ENCODE measurements at regions not wholly inside any gene's neighbourhood (a gene's known extent, or its start where the extent isn't known, plus 50 kb on each side); places are given as distances from the start of the nearest gene placed in this dataset.
"Not testable (repeated sequence)": the region's sequence is repeated elsewhere in the genome, so short reads cannot be mapped to it uniquely, and the experiment has no call there.

- ChIA-PET POLR2A (no interaction called here), CTCF (no interaction called here)
- no peak for DNase-seq (ENCODE audit: low read depth, low spot score)
- TF ChIP-seq, protein P1, sequence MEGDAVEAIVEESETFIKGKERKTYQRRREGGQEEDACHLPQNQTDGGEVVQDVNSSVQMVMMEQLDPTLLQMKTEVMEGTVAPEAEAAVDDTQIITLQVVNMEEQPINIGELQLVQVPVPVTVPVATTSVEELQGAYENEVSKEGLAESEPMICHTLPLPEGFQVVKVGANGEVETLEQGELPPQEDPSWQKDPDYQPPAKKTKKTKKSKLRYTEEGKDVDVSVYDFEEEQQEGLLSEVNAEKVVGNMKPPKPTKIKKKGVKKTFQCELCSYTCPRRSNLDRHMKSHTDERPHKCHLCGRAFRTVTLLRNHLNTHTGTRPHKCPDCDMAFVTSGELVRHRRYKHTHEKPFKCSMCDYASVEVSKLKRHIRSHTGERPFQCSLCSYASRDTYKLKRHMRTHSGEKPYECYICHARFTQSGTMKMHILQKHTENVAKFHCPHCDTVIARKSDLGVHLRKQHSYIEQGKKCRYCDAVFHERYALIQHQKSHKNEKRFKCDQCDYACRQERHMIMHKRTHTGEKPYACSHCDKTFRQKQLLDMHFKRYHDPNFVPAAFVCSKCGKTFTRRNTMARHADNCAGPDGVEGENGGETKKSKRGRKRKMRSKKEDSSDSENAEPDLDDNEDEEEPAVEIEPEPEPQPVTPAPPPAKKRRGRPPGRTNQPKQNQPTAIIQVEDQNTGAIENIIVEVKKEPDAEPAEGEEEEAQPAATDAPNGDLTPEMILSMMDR (IDR thresholded peaks at IDR 0.05; ENCODE audit: low read depth, low read length) = no peak
- Histone ChIP-seq H3K27ac (ENCODE audit: low read depth, low read length) (no peak overlapping the region), H3K4me3 (ENCODE audit: low read depth, low read length) (no peak overlapping the region), H3K27me3 (ENCODE audit: control insufficient read depth, insufficient read depth, low read length) (no peaks in the 10 kb centered on the region), H3K9me3 (ENCODE audit: control insufficient read depth, insufficient read depth, low read length) (no peaks in the 10 kb centered on the region)
These were observed 1543.0 kb downstream of the SLITRK5 start for GRCh38 chr13:89214185-89214584.

GRCh38 chr13:89215319-89215718, 1544.1 kb downstream of the SLITRK5 start:
- H3K9me3 ChIP-seq (ENCODE audit: control insufficient read depth, insufficient read depth, low read length); DNase-seq (ENCODE audit: low read depth, low spot score); CTCF ChIA-PET; H3K4me3 ChIP-seq (ENCODE audit: low read depth, low read length); H3K27me3 ChIP-seq (ENCODE audit: control insufficient read depth, insufficient read depth, low read length); POLR2A ChIA-PET; H3K27ac ChIP-seq (ENCODE audit: low read depth, low read length): not testable (repeated sequence)

- ChIA-PET CTCF (no interaction called here), POLR2A (no interaction called here)
- DNase-seq (ENCODE audit: low read depth, low spot score) = no peak
- Histone ChIP-seq H3K27me3 (ENCODE audit: control insufficient read depth, insufficient read depth, low read length) (no peaks in the 10 kb centered on the region), H3K27ac (ENCODE audit: low read depth, low read length) (no peak overlapping the region), H3K4me3 (ENCODE audit: low read depth, low read length) (no peak overlapping the region), H3K9me3 (ENCODE audit: control insufficient read depth, insufficient read depth, low read length) (no peaks in the 10 kb centered on the region)
- TF ChIP-seq, protein P1 (IDR thresholded peaks at IDR 0.05; ENCODE audit: low read depth, low read length) = no peak
These were observed 1546.6 kb downstream of the SLITRK5 start for GRCh38 chr13:89217813-89218212.

GRCh38 chr13:89221557-89222158, 1550.5 kb downstream of the SLITRK5 start:
- Histone ChIP-seq H3K4me3 (ENCODE audit: low read depth, low read length) (no peak overlapping the region), H3K9me3 (ENCODE audit: control insufficient read depth, insufficient read depth, low read length) (no peaks in the 10 kb centered on the region), H3K27ac (ENCODE audit: low read depth, low read length) (no peak overlapping the region), H3K27me3 (ENCODE audit: control insufficient read depth, insufficient read depth, low read length) (no peaks in the 10 kb centered on the region)
- TF ChIP-seq, protein P1 (IDR thresholded peaks at IDR 0.05; ENCODE audit: low read depth, low read length) = no peak
- no peak for DNase-seq (ENCODE audit: low read depth, low spot score)
- ChIA-PET CTCF (no interaction called here), POLR2A (no interaction called here)

DNA sequence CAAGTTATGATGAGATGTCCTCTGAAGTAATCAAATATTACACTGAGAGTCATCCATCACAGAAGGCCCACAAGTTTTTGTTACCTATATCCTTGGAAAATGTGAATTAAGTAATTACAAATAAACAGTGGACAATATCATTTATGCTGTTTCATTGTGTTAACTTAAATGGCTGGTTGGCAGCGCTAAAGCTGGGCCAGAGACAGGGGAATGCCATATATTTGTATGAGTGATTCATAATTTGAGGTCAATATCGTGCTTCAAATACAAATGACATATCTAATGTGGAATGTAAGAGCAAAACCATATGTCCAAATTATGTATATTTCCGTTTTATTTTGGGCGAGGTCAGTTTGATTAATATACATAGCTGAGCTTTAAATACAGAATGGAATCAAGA, 1556.2 kb downstream of the SLITRK5 start:
- Histone ChIP-seq H3K4me3 (ENCODE audit: low read depth, low read length) (no peak overlapping the region), H3K27ac (ENCODE audit: low read depth, low read length) (no peak overlapping the region), H3K9me3 (ENCODE audit: control insufficient read depth, insufficient read depth, low read length) (no peaks in the 10 kb centered on the region), H3K27me3 (ENCODE audit: control insufficient read depth, insufficient read depth, low read length) (no peaks in the 10 kb centered on the region)
- TF ChIP-seq, protein P1 (IDR thresholded peaks at IDR 0.05; ENCODE audit: low read depth, low read length) = no peak
- CTCF ChIA-PET = no interaction called here
- POLR2A ChIA-PET = no interaction called here
- no peak for DNase-seq (ENCODE audit: low read depth, low spot score)

- DNase-seq (ENCODE audit: low read depth, low spot score) = no peak
- no peak overlapping the region for H3K4me3 ChIP-seq (ENCODE audit: low read depth, low read length)
- no peaks in the 10 kb centered on the region for H3K9me3 ChIP-seq (ENCODE audit: control insufficient read depth, insufficient read depth, low read length)
- POLR2A ChIA-PET = no interaction called here
- TF ChIP-seq, protein P1 (IDR thresholded peaks at IDR 0.05; ENCODE audit: low read depth, low read length) = no peak
- no peak overlapping the region for H3K27ac ChIP-seq (ENCODE audit: low read depth, low read length)
- CTCF ChIA-PET = no interaction called here
- no peaks in the 10 kb centered on the region for H3K27me3 ChIP-seq (ENCODE audit: control insufficient read depth, insufficient read depth, low read length)
These were observed 1567.3 kb downstream of the SLITRK5 start for GRCh38 chr13:89238496-89238895.

Measured in AG04450 (cell line).